ENCODE measurements at regions not wholly inside any gene's neighbourhood (a gene's known extent, or its start where the extent isn't known, plus 50 kb on each side); places are given as distances from the start of the nearest gene placed in this dataset.
A peak's percentile ranks its signal among the peaks of the same experiment; 100 is the strongest.

- TF ChIP-seq CTCF (IDR thresholded peaks at IDR 0.05): no peak
- Histone ChIP-seq H3K36me3 (no peaks in the 10 kb centered on the region), H3K4me3 (no peak overlapping the region), H3K27ac (peak overlapping the region; percentile 18), H3K9me3 (no peaks in the 10 kb centered on the region), H3K27me3 (ENCODE audit: low read depth) (no peaks in the 10 kb centered on the region), H3K4me1 (peaks cover 6% of the 10 kb centered on the region)
- DNase-seq (no peak), ATAC-seq (no peak)
- intact Hi-C loops (cut with DNase I): no loop called here
These were observed 136.0 kb upstream of the IRX3 start for GRCh38 chr16:54422569-54422978.

- TF ChIP-seq CTCF (IDR thresholded peaks at IDR 0.05): no peak
- H3K27ac ChIP-seq: peak overlapping the region; percentile 18
- H3K36me3 ChIP-seq: no peaks in the 10 kb centered on the region
- H3K4me1 ChIP-seq: peaks cover 6% of the 10 kb centered on the region
- intact Hi-C loops (cut with DNase I): no loop called here
- DNase-seq (no peak), ATAC-seq (peak; percentile 33 to 38)
- H3K4me3 ChIP-seq: no peak overlapping the region
- no peaks in the 10 kb centered on the region for H3K9me3 ChIP-seq
- H3K27me3 ChIP-seq (ENCODE audit: low read depth): no peaks in the 10 kb centered on the region
These were observed 135.6 kb upstream of the IRX3 start for GRCh38 chr16:54422159-54422558.

- TF ChIP-seq CTCF (IDR thresholded peaks at IDR 0.05): no peak
- DNase-seq (no peak), ATAC-seq (no peak)
- Histone ChIP-seq H3K36me3 (no peaks in the 10 kb centered on the region), H3K4me3 (no peak overlapping the region), H3K27ac (no peak overlapping the region), H3K9me3 (no peaks in the 10 kb centered on the region), H3K27me3 (ENCODE audit: low read depth) (no peaks in the 10 kb centered on the region), H3K4me1 (peaks cover 6% of the 10 kb centered on the region)
- intact Hi-C loops (cut with DNase I): no loop called here
These were observed 134.6 kb upstream of the IRX3 start for GRCh38 chr16:54421220-54421619.

- Histone ChIP-seq H3K9me3 (no peaks in the 10 kb centered on the region), H3K4me1 (peaks cover 6% of the 10 kb centered on the region), H3K27ac (no peak overlapping the region), H3K4me3 (no peak overlapping the region), H3K27me3 (ENCODE audit: low read depth) (peaks cover 2% of the 10 kb centered on the region), H3K36me3 (no peaks in the 10 kb centered on the region)
- TF ChIP-seq CTCF (IDR thresholded peaks at IDR 0.05): no peak
- DNase-seq (no peak), ATAC-seq (peak in 1 of 2 donors; percentile 40)
- intact Hi-C loops (cut with DNase I): no loop called here
These were observed 132.3 kb upstream of the IRX3 start for GRCh38 chr16:54418903-54419302.

GRCh38 chr16:54417384-54417783, 130.8 kb upstream of the IRX3 start:
- Histone ChIP-seq H3K9me3 (no peaks in the 10 kb centered on the region), H3K4me1 (peaks cover 2% of the 10 kb centered on the region), H3K4me3 (no peak overlapping the region), H3K36me3 (no peaks in the 10 kb centered on the region), H3K27ac (no peak overlapping the region), H3K27me3 (ENCODE audit: low read depth) (peaks cover 6% of the 10 kb centered on the region)
- no peak for TF ChIP-seq CTCF (IDR thresholded peaks at IDR 0.05)
- intact Hi-C loops (cut with DNase I): no loop called here
- peak; percentile 37 to 66 for ATAC-seq
- DNase-seq: no peak

GRCh38 chr16:54414671-54415070, 128.1 kb upstream of the IRX3 start:
- intact Hi-C loops (cut with DNase I): no loop called here
- TF ChIP-seq CTCF (IDR thresholded peaks at IDR 0.05): no peak
- ATAC-seq (no peak), DNase-seq (no peak)
- Histone ChIP-seq H3K4me1 (no peaks in the 10 kb centered on the region), H3K27me3 (ENCODE audit: low read depth) (peaks cover 6% of the 10 kb centered on the region), H3K36me3 (no peaks in the 10 kb centered on the region), H3K4me3 (no peak overlapping the region), H3K27ac (no peak overlapping the region), H3K9me3 (no peaks in the 10 kb centered on the region)

Data from lower lobe of right lung (tissue), 2 donors.